Hepatocyte (in vitro differentiated cells): ENCODE measurements at regions not wholly inside any gene's neighbourhood (a gene's known extent, or its start where the extent isn't known, plus 50 kb on each side); places are given as distances from the start of the nearest gene placed in this dataset.

Experiments
- EZH2phosphoT487 ChIP-seq: fragments of 200-600 bp; sonication (generic); IDR thresholded peaks from one replicate; pipeline ENCODE4 v1.6.1; 2018; ENCODE audit warnings: antibody characterized with exemption, mild to moderate bottlenecking, low read depth, moderate library complexity; ENCODE audit not compliant: unreplicated experiment, severe bottlenecking
- TF ChIP-seq, protein P1 (sequence below): fragments of 200-600 bp; sonication (generic); IDR thresholded peaks from 2 replicates; pipeline ENCODE4 v1.5.1; 2016; ENCODE audit warnings: antibody characterized with exemption, mild to moderate bottlenecking; ENCODE audit not compliant: poor library complexity

DNA sequence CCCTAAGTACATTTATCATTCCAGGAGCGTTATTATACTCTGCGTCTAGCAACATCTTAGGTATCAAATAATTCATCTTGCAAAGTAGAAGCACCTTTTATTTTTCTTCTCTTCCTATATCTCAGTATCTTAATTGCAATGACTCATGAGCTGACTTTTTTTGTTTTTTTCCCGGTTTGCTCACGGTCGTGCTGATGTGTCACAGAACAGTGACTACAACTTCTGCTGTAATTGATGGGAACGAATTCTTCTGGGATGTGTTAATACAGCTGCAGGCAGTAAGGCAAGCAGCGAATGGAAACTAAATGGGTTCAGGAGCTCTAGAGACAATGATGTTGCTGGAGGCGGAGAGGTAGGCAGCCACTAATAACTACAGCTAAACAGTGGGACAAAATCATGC, 89.8 kb upstream of the TMPRSS15 start:
- TF ChIP-seq, protein P1, sequence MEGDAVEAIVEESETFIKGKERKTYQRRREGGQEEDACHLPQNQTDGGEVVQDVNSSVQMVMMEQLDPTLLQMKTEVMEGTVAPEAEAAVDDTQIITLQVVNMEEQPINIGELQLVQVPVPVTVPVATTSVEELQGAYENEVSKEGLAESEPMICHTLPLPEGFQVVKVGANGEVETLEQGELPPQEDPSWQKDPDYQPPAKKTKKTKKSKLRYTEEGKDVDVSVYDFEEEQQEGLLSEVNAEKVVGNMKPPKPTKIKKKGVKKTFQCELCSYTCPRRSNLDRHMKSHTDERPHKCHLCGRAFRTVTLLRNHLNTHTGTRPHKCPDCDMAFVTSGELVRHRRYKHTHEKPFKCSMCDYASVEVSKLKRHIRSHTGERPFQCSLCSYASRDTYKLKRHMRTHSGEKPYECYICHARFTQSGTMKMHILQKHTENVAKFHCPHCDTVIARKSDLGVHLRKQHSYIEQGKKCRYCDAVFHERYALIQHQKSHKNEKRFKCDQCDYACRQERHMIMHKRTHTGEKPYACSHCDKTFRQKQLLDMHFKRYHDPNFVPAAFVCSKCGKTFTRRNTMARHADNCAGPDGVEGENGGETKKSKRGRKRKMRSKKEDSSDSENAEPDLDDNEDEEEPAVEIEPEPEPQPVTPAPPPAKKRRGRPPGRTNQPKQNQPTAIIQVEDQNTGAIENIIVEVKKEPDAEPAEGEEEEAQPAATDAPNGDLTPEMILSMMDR, result no peak
- TF ChIP-seq EZH2phosphoT487, result no peak
